Stimulated activated naive CD8-positive, alpha-beta T cell treated with anti-CD3 and anti-CD28 coated beads, Interleukin-15, amount 100 ng/mL, for 72 hours (primary cell): ENCODE measurements at regions not wholly inside any gene's neighbourhood (a gene's known extent, or its start where the extent isn't known, plus 50 kb on each side); places are given as distances from the start of the nearest gene placed in this dataset.

Experiments
- ATAC-seq: fragments of 150-1000 bp; cut with Tn5 transposase; 2 replicates; pipeline ENCODE4 v1.10.0; 2021; ENCODE audit warnings: mild to moderate bottlenecking, moderate library complexity
- DNase-seq, 2 donors: peaks; one replicate each; pipeline ENCODE4 v3.0.0; 2021 to 2022
- H3K27ac Mint-ChIP-seq, 2 donors: one replicate each; pipeline ENCODE4 v1.8.0; 2022; ENCODE audit warnings: mild to moderate bottlenecking in 2 of 2, mixed read lengths in 2 of 2, moderate library complexity in 2 of 2
- H3K27me3 Mint-ChIP-seq: one replicate; pipeline ENCODE4 v1.8.0; 2022; ENCODE audit warnings: mixed read lengths
- H3K4me1 Mint-ChIP-seq: one replicate; pipeline ENCODE4 v1.8.0; 2022; ENCODE audit warnings: mild to moderate bottlenecking, mixed read lengths
- H3K4me3 Mint-ChIP-seq, 2 donors: one replicate each; pipeline ENCODE4 v1.8.0; 2022; ENCODE audit warnings: mild to moderate bottlenecking in 2 of 2, mixed read lengths in 2 of 2, moderate library complexity in 1 of 2
- H3K9me3 Mint-ChIP-seq, 2 donors: one replicate each; pipeline ENCODE4 v1.8.0; 2022; ENCODE audit warnings: mixed read lengths in 2 of 2

GRCh38 chr14:64639340-64639821 is 64.8 kb upstream of the PLEKHG3 start:
- H3K9me3 Mint-ChIP-seq: no peaks in the 10 kb centered on the region
- H3K27ac Mint-ChIP-seq: no peak overlapping the region
- H3K4me1 Mint-ChIP-seq: peaks cover 10% of the 10 kb centered on the region
- peaks cover 6% of the 10 kb centered on the region for H3K27me3 Mint-ChIP-seq
- H3K4me3 Mint-ChIP-seq: no peak overlapping the region
- DNase-seq: no peak
- ATAC-seq: no peak

- DNase-seq: no peak
- Mint-ChIP-seq H3K27ac (no peak overlapping the region), H3K9me3 (no peaks in the 10 kb centered on the region), H3K27me3 (peaks cover 13% of the 10 kb centered on the region), H3K4me1 (peaks cover 10% of the 10 kb centered on the region), H3K4me3 (no peak overlapping the region)
- ATAC-seq: no peak
Measured at GRCh38 chr14:64640839-64641238, 63.4 kb upstream of the PLEKHG3 start.

DNA sequence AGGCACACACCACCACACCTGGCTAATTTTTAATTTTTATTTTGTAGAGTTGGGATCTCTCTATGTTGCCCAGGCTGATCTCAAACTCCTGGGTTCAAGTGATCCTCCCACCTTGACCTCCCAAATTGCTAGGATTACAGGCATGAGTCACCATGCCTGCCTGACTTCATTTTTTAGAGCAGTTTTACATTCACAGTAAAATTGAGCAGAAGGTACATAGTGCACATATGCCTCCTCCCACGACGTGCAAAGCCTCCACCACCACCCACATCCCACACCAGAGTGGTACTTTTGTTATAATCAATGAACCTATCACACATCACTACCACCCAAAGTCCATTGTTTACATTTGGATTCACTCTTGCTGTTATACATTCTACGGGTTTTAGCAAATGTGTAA is 62.5 kb upstream of the PLEKHG3 start:
- no peak overlapping the region for H3K4me3 Mint-ChIP-seq
- ATAC-seq: no peak

GRCh38 chr14:64643709-64644108 is 60.5 kb upstream of the PLEKHG3 start:
- Mint-ChIP-seq H3K27me3 (peaks cover 23% of the 10 kb centered on the region), H3K4me1 (no peaks in the 10 kb centered on the region), H3K4me3 (no peak overlapping the region), H3K27ac (no peak overlapping the region), H3K9me3 (no peaks in the 10 kb centered on the region)
- no peak for ATAC-seq
- DNase-seq: no peak

More for the DNA sequence above, 62.5 kb upstream of the PLEKHG3 start:
- no peak overlapping the region for H3K27ac Mint-ChIP-seq
- H3K27me3 Mint-ChIP-seq: peaks cover 15% of the 10 kb centered on the region
- no peak for DNase-seq
- H3K4me1 Mint-ChIP-seq: peaks cover 3% of the 10 kb centered on the region
- no peaks in the 10 kb centered on the region for H3K9me3 Mint-ChIP-seq

- H3K4me1 Mint-ChIP-seq: no peaks in the 10 kb centered on the region
- peaks cover 30% of the 10 kb centered on the region for H3K27me3 Mint-ChIP-seq
- no peak overlapping the region for H3K27ac Mint-ChIP-seq
- H3K9me3 Mint-ChIP-seq: no peaks in the 10 kb centered on the region
- H3K4me3 Mint-ChIP-seq: no peak overlapping the region
- ATAC-seq: no peak
- DNase-seq: no peak
Measured at GRCh38 chr14:64644629-64645028, 59.6 kb upstream of the PLEKHG3 start.

GRCh38 chr14:64645220-64645892 is 58.9 kb upstream of the PLEKHG3 start:
- Mint-ChIP-seq H3K27ac (no peak overlapping the region), H3K4me3 (no peak overlapping the region), H3K9me3 (no peaks in the 10 kb centered on the region), H3K4me1 (no peaks in the 10 kb centered on the region), H3K27me3 (peaks cover 36% of the 10 kb centered on the region)
- DNase-seq: no peak
- ATAC-seq: no peak

DNA sequence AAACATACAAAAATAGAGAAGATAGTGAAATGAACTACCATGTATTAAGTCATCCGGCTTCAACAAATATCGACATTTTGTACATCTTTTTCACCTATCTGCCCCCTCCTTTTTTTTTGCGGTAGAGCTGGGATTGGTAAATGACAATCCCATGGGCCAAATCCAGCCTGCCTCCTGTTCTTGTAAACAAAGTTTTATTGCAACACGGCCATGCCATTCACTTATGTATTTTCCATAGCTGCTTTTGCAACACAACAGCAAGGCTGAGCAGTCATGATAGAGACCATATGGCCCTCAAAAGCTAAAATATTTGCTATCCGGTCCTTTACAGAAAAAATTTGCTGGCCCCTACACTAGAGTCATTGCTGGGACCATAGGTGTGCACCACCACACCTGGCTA is 58.1 kb upstream of the PLEKHG3 start:
- Mint-ChIP-seq H3K27me3 (peaks cover 39% of the 10 kb centered on the region), H3K9me3 (no peaks in the 10 kb centered on the region), H3K4me1 (no peaks in the 10 kb centered on the region), H3K27ac (no peak overlapping the region), H3K4me3 (no peak overlapping the region)
- DNase-seq (no peak), ATAC-seq (no peak)

GRCh38 chr14:64649383-64649998 is 54.7 kb upstream of the PLEKHG3 start:
- peaks cover 10% of the 10 kb centered on the region for H3K4me1 Mint-ChIP-seq
- peaks cover 45% of the 10 kb centered on the region for H3K27me3 Mint-ChIP-seq
- no peak overlapping the region for H3K4me3 Mint-ChIP-seq
- no peaks in the 10 kb centered on the region for H3K9me3 Mint-ChIP-seq
- no peak for ATAC-seq
- DNase-seq: no peak
- no peak overlapping the region for H3K27ac Mint-ChIP-seq

DNA sequence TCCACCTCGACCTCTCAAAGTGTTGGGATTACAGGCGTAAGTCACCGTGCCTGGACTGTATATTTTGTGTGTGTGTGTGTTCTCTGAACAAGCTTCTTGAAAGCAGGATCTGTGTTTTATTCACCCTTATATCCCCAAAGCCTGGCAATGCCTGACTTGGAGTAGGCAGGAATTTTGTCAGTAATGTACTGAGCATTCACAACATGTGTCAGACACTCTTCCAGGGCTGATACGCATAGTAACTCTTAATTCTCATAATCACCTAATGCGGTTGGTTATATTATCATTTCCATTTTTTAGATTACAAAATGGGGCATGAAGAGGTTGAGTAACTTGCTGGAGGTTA is 50.4 kb upstream of the PLEKHG3 start:
- H3K27me3 Mint-ChIP-seq: peaks cover 20% of the 10 kb centered on the region
- H3K4me3 Mint-ChIP-seq: no peak overlapping the region
- H3K27ac Mint-ChIP-seq: no peak overlapping the region
- no peak for DNase-seq
- H3K4me1 Mint-ChIP-seq: peaks cover 17% of the 10 kb centered on the region
- H3K9me3 Mint-ChIP-seq: no peaks in the 10 kb centered on the region
- ATAC-seq: no peak

DNA sequence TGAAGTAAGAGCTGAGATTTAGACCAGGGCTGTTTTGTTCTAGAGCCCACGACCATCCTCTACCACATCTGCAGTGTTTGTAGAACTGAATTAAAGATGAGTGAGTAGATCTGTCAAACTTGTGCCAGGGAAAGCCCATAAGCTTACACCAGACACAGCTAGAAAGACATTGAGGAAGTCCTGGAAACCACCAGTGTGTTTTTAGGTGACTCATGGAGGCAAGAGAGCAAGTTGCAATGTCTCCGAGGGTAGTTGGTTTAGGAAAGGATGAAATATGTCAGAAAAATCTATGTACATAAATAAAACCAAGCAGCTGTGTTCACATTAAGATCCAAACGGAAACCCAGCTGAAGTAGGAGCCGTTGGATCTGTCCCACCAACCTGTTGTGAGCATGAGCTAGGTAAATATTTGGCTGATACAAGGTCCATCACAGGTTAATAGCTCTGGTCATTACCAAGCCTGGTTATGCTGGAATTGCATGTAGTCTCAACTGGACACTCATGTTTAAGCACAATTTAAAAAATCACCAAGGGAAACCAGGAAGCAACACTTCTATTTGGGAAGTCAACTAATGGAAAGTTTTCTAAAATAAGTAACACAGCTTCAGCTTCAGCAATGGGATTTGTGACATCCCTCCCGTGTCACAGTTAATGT is 49.9 kb upstream of the PLEKHG3 start:
- H3K4me3 Mint-ChIP-seq: no peak overlapping the region
- no peaks in the 10 kb centered on the region for H3K9me3 Mint-ChIP-seq
- peak; percentile 90 for ATAC-seq
- peaks cover 23% of the 10 kb centered on the region for H3K27me3 Mint-ChIP-seq
- peaks cover 22% of the 10 kb centered on the region for H3K4me1 Mint-ChIP-seq
- peak in 1 of 2 donors; percentile 14 for DNase-seq
- H3K27ac Mint-ChIP-seq: peak overlapping the region in 1 of 2 donors; percentile 31
